ENCODE measurements at regions not wholly inside any gene's neighbourhood (a gene's known extent, or its start where the extent isn't known, plus 50 kb on each side); places are given as distances from the start of the nearest gene placed in this dataset.
A peak's percentile ranks its signal among the peaks of the same experiment; 100 is the strongest.

- DNase-seq (ENCODE audit: low spot score), result no peak
These were observed 538.3 kb upstream of the PKN2 start for GRCh38 chr1:88145752-88146151.

- no peak for DNase-seq (ENCODE audit: low spot score)
These were observed 534.4 kb upstream of the PKN2 start for GRCh38 chr1:88149686-88150085.

GRCh38 chr1:88150330-88150729, 533.7 kb upstream of the PKN2 start:
- DNase-seq (ENCODE audit: low spot score), result no peak

GRCh38 chr1:88163187-88163586, 520.9 kb upstream of the PKN2 start:
- DNase-seq (ENCODE audit: low spot score), result no peak

- DNase-seq (ENCODE audit: low spot score), result no peak
These were observed 515.9 kb upstream of the PKN2 start for GRCh38 chr1:88168126-88168525.

- DNase-seq (ENCODE audit: low spot score), result no peak
These were observed 514.9 kb upstream of the PKN2 start for GRCh38 chr1:88169139-88169538.

- DNase-seq (ENCODE audit: low spot score), result no peak
These were observed 514.1 kb upstream of the PKN2 start for GRCh38 chr1:88169939-88170338.

GRCh38 chr1:88175120-88175630, 508.9 kb upstream of the PKN2 start:
- no peak for DNase-seq (ENCODE audit: low spot score)

- no peak for DNase-seq (ENCODE audit: low spot score)
These were observed 508.3 kb upstream of the PKN2 start for GRCh38 chr1:88175631-88176226.

GRCh38 chr1:88179943-88180342, 504.1 kb upstream of the PKN2 start:
- DNase-seq (ENCODE audit: low spot score), result peak; percentile 15

- DNase-seq (ENCODE audit: low spot score), result peak; percentile 81
These were observed 503.5 kb upstream of the PKN2 start for GRCh38 chr1:88180449-88181108.

- no peak for DNase-seq (ENCODE audit: low spot score)
These were observed 497.2 kb upstream of the PKN2 start for GRCh38 chr1:88186911-88187310.

- DNase-seq (ENCODE audit: low spot score), result no peak
These were observed 496.0 kb upstream of the PKN2 start for GRCh38 chr1:88188038-88188437.

- no peak for DNase-seq (ENCODE audit: low spot score)
These were observed 494.5 kb upstream of the PKN2 start for GRCh38 chr1:88189525-88189924.

GRCh38 chr1:88191917-88192316, 492.2 kb upstream of the PKN2 start:
- no peak for DNase-seq (ENCODE audit: low spot score)

GRCh38 chr1:88194542-88194941, 489.5 kb upstream of the PKN2 start:
- DNase-seq (ENCODE audit: low spot score), result no peak

- DNase-seq (ENCODE audit: low spot score), result no peak
These were observed 483.5 kb upstream of the PKN2 start for GRCh38 chr1:88200545-88200944.

GRCh38 chr1:88204111-88204510, 480.0 kb upstream of the PKN2 start:
- no peak for DNase-seq (ENCODE audit: low spot score)

- DNase-seq (ENCODE audit: low spot score), result no peak
These were observed 479.4 kb upstream of the PKN2 start for GRCh38 chr1:88204612-88205167.

- no peak for DNase-seq (ENCODE audit: low spot score)
These were observed 475.7 kb upstream of the PKN2 start for GRCh38 chr1:88208389-88208788.

GRCh38 chr1:88210103-88210787, 473.8 kb upstream of the PKN2 start:
- DNase-seq (ENCODE audit: low spot score), result no peak

GRCh38 chr1:88216441-88216840, 467.6 kb upstream of the PKN2 start:
- no peak for DNase-seq (ENCODE audit: low spot score)

- no peak for DNase-seq (ENCODE audit: low spot score)
These were observed 466.7 kb upstream of the PKN2 start for GRCh38 chr1:88217386-88217785.
